ENCODE measurements at regions not wholly inside any gene's neighbourhood (a gene's known extent, or its start where the extent isn't known, plus 50 kb on each side); places are given as distances from the start of the nearest gene placed in this dataset.

GRCh38 chr5:159385536-159385935, 55.2 kb upstream of the IL12B start:
- TF ChIP-seq NCOA6 (IDR thresholded peaks at IDR 0.05): no peak
- TF ChIP-seq POLR2A (conservative IDR thresholded peaks at IDR 0.05): no peak
- TF ChIP-seq ZNF449 (CRISPR knock-in tag; IDR thresholded peaks at IDR 0.05): no peak
- no peak for TF ChIP-seq IRF2 (CRISPR knock-in tag; IDR thresholded peaks at IDR 0.05)
- no peak for TF ChIP-seq GTF2B (IDR thresholded peaks at IDR 0.05; ENCODE audit: extremely low read depth, insufficient read length)
